ENCODE measurements at regions not wholly inside any gene's neighbourhood (a gene's known extent, or its start where the extent isn't known, plus 50 kb on each side); places are given as distances from the start of the nearest gene placed in this dataset.

DNA sequence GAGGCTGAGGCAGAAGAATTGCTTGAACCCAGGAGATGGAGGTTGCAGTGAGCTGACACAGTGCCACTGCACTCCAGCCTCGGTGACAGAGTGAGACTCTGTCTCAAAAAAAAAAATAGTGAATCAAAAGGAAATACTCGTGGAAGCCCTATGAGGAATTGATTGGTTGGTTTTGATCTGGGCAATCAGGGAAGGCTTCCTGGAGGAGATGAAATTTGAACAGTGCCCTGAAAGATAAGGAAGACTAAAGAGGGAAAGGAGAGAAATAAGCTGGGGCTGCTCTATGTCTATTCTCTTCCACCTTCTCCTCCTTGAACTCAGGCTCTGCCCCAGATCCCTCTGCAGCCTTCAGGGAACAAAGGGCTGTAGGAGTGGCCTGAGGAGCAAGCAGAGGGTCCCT is 54.1 kb downstream of the IRF2BPL start:
- no peak for DNase-seq

GRCh38 chr14:76971549-76971948 is 57.0 kb downstream of the IRF2BPL start:
- DNase-seq: no peak

GRCh38 chr14:76968621-76969063 is 59.9 kb downstream of the IRF2BPL start:
- no peak for DNase-seq

GRCh38 chr14:76967788-76968187 is 60.7 kb downstream of the IRF2BPL start:
- DNase-seq: no peak

- DNase-seq: no peak
These were observed 63.3 kb downstream of the IRF2BPL start for GRCh38 chr14:76965232-76965631.

DNA sequence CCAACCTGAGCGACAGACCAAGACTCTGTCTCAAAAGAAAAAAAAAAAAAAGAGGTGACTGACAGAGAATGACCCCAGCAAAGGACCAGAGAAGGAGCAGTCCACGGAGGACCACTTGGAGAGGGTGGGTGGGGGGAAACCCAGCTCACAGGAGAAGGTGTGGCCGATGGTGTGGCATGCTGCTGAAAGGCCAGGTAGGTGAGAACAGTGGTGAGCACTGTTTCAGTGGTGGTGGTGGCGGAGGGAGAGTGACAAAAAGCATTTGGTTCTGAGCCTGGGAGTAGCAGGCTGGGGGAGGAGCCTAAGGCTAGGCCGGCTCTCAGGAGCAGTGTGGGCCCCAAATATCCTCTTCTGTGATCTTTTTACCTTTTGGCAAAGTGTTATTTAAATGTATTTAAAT is 63.8 kb downstream of the IRF2BPL start:
- DNase-seq: peak; percentile 34

DNA sequence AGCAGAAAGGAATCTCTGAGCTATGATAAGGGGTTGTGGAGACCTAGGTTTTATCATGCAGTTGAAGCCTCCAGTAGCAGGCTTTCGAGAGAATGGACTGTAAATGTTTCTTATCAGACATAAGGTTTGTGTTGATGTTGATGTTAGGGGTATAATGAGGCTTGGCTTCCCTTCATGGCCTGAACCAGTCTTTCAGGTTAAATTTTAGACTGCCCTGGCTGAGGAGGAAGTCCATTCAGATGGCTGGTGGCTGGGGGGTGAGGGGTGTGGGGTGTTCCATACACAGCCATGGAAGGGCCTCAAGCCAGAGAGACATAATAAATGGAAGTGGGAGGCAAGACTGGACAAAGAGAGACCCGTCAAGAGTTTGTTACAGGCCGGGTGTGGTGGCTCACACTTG is 65.1 kb downstream of the IRF2BPL start:
- no peak for DNase-seq

DNA sequence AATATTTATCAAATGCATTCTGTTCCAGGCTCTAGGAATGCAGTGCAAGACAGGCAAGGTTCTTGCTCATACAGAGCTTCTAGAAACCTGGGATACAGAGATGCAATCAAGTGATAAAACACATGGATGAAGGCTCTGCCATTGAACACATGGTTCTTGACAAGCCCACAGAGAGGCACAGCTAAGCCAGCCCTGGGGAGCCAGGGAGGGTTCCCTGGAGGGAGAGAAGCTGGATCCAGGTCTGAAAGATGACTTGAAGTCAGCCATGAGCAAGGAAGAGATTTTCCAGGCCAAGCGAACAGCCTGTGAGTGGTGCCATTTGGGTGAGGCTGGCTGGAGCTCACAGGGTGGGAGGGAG is 66.2 kb downstream of the IRF2BPL start:
- DNase-seq: no peak

DNA sequence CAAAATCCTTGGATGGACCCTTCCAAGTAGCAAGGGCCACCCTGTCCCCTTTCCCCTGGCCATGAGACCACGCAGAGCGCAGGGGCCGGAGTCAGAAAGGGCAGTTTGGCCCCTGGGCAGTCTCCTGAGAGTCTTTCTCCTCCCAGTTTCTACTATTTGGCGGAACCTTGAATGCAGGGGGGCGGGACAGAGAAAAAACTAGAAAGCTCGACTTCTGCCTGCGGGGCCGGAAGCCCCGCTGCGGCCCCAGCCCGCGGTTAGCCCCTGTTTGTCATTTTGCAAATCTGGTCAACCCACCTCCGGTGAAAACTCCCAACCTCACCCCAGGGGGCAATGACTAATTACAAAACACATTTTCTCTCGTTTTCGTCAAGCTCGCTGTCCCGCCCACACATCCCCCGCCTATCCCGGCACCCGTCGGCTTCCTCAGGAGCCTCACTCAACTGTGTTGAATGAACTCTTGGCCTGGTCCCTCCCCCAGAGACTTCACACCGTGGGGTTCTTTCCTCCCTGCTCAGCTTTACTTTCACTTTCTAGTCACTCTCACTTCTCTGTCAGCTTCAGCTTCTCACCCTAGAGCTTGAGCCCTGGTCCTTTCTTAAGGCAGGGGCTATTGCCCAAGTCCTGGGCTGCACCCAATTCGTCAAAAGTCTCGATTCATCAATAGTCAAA is 66.7 kb downstream of the IRF2BPL start:
- DNase-seq: peak; percentile 99

DNA sequence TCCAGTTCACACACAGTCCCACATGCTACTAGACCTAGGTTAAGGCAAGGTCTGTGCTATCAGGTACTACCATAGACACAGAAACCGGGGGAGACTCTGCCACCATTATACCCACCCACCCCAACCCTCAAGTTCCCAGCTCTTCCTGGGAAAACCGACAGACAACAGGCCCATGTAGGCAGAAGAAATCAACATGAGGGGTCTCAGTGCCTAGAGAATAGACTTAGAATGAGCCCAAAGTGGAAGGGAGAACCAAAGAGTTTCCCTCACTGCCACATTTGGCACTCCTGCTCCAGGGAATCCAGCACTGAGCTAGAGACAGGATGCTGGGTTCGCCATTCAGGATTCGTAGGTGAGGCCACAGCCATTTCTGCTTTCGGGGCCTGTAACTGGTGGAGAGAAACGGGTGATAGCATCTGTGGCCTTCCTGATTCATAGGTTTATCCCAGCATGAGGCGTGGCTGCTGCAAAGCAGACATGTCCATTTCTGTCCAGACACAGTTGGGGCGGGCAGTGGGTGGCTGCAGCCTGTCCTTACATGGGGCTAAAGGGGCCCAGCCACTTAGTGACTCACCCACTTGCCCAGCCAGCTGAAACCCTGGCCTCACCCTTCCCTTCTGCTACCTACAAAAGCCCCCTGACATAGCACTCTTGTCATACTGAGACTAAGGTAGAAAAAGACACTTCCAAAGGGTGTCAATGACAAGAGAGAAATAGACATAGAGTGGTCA is 69.4 kb downstream of the IRF2BPL start:
- no peak for DNase-seq

GRCh38 chr14:76958020-76958979 is 70.2 kb downstream of the IRF2BPL start:
- no peak for DNase-seq

- DNase-seq: no peak
These were observed 71.2 kb downstream of the IRF2BPL start for GRCh38 chr14:76957224-76957891.

DNA sequence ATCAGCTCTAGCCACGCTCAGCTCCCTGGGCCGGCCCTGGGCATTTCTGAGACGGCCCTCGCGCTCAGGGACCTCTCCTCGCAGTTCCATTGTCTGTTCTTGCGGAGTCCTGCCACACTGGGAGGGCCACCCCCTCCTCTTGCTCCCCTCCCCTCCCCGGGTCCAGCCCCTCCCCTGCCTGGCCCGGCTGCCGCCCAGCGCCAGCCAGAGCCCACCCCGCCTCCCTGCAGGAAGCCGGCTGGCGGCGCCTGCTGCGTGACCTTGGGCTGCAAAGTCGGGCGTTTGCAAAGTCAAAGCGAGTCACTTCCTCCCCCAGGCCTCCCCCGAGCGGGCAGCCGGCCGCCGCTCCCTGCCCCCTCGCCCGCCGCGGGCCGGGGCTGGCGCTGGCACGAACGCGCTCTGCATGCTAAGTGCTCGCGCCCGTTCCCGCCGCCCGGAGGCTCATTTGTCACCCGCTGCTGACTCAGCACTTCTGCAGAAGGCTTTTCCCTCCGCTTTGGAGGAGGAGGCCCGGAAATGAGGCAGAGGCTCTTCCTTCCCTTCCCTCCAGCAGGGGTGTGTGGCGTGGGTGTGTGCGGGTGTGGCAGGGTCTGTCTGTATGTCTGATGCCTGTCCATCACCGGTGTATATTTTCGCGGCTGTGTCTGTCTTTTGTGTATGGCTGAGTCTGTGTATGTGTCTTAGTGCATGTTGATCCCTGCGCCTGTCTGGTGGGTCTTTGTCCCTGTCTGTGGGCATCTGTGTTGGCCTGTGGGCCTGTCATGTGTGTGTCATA is 72.0 kb downstream of the IRF2BPL start:
- DNase-seq: peak; percentile 88

- DNase-seq: peak; percentile 70
These were observed 72.8 kb downstream of the IRF2BPL start for GRCh38 chr14:76955575-76956315.

DNA sequence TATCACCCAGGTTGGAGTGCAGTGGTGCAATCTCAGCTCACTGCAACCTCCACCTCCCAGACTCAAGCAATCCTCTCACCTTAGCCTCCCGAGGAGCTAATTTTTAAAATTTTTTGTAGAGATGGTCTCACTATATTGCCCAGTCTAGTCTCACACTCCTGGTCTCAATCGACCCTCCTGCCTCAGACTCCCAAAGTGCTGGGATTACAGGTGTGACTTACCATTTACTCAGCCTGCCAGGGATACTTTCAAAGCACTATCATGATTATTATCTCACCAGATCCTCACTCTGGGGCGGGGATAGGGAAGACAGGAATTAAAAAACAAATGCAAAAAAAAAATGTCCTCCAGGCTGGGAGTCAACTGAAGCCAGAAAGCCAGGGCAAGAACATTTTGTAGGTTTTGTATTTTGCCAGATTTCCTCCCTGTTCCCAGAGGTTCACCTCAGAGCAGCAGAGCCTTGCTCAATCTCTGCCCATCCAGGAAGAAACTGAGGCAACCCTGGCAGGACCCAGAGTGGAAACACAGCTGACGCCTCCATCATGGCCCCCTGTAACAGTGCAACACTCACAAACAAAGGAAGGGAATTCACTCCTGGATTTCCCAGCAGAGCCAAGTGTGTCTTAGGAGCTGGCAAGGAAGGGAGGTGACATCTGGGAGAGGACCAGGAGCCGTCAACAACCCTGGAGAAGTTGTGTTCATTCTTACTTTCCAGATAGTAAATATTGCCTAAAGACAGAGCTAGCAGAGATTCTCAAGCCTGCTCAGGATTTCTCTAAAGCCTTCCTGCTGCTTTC is 73.9 kb downstream of the IRF2BPL start:
- DNase-seq: no peak

- DNase-seq: peak; percentile 49
These were observed 75.1 kb downstream of the IRF2BPL start for GRCh38 chr14:76953311-76953945.

DNA sequence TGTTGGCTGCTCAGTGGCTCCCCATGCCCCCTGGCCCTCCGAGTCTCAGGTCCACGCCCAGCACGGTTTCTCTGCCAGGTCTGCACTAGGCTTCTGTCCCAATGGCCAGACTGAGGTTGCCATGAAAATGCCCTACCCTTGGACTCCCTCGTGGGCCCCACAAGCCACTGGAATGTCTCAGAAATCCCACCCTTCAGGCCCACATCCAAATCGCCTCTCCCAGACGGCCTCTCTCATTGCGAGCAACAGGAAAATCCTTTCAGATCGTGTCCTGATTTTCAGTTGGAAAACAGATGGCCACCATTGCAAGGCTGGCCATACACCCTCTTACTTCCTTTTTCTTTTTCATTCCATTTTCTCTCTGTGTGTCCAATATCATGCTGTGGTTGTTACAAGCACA is 77.3 kb downstream of the IRF2BPL start:
- no peak for DNase-seq

- DNase-seq: no peak
These were observed 78.2 kb downstream of the IRF2BPL start for GRCh38 chr14:76950055-76951020.

DNA sequence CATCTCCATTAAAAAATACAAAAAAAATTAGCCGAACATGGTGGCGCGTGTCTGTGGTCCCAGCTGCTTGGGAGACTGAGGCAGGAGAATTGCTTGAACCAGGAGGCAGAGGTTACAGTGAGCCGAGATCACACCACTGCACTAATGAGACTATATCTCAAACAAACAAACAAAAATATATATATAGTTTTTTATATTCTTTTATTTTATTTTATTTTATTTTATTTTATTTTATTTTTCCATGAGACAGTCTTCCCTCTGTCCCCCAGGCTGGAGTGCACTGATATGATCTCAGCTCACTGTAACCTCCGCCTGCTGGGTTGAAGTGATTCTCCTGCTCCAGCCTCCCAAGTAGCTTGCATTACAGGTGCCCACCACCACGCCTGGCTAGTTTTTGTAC is 79.5 kb downstream of the IRF2BPL start:
- DNase-seq: no peak

Data from stimulated activated CD4-positive, alpha-beta T cell treated with anti-CD3 and anti-CD28 coated beads, Interleukin-4, amount 100 ng/mL, for 24 hours (primary cell).